ENCODE measurements at regions not wholly inside any gene's neighbourhood (a gene's known extent, or its start where the extent isn't known, plus 50 kb on each side); places are given as distances from the start of the nearest gene placed in this dataset.

DNA sequence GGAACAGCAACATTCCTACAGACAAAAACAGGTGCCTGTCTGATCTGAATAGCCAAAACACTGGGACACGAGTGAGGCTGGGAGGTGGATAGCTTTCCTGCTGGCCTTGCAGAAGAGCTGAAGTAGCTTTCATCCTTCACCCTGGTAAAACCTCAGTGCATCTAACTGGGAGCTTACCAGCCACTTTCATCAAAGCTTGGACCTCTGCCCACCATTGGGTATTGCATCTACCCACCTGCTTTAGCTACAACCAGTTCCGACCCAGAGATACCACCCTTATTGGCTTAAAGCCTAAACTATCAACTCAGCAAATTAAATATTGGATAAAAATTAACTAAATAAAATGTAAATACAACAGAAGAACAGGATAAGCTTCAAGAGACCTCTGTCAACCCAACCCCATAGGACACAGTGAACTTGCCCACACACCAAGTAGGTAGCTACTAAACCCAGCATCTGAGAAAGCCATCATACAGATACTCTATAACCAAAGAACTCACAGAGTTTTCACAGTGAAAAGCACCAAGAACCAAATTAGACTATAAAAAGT lies 866.3 kb downstream of the FSCB start:
- Histone ChIP-seq H3K27me3 (ENCODE audit: control insufficient read depth, insufficient read depth, low read length) (no peaks in the 10 kb centered on the region), H3K9ac (ENCODE audit: low read length in 3 of 3) (no peak overlapping the region), H3K9me3 (ENCODE audit: control insufficient read depth in 2 of 3, insufficient read depth in 1 of 3, low read length in 3 of 3) (peaks cover 0 to 2% (median 0%) of the 10 kb centered on the region in 3 donors), H3K4me1 (ENCODE audit: control insufficient read depth in 2 of 3, insufficient read depth in 2 of 3, low read depth in 1 of 3, low read length in 3 of 3) (no peaks in the 10 kb centered on the region), H3K4me3 (ENCODE audit: low read length in 3 of 3) (no peak overlapping the region), H3K36me3 (ENCODE audit: control insufficient read depth in 2 of 3, insufficient read depth in 3 of 3, low read length in 3 of 3) (no peaks in the 10 kb centered on the region), H3K27ac (ENCODE audit: low read depth in 2 of 2, low read length in 2 of 2) (no peak overlapping the region)
- TF ChIP-seq, protein P1, sequence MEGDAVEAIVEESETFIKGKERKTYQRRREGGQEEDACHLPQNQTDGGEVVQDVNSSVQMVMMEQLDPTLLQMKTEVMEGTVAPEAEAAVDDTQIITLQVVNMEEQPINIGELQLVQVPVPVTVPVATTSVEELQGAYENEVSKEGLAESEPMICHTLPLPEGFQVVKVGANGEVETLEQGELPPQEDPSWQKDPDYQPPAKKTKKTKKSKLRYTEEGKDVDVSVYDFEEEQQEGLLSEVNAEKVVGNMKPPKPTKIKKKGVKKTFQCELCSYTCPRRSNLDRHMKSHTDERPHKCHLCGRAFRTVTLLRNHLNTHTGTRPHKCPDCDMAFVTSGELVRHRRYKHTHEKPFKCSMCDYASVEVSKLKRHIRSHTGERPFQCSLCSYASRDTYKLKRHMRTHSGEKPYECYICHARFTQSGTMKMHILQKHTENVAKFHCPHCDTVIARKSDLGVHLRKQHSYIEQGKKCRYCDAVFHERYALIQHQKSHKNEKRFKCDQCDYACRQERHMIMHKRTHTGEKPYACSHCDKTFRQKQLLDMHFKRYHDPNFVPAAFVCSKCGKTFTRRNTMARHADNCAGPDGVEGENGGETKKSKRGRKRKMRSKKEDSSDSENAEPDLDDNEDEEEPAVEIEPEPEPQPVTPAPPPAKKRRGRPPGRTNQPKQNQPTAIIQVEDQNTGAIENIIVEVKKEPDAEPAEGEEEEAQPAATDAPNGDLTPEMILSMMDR (IDR thresholded peaks at IDR 0.05; ENCODE audit: borderline replicate concordance, extremely low read depth, insufficient read depth) = no peak
- no peak for FAIRE-seq
- DNase-seq = no peak
- intact Hi-C loops (cut with DNase I) = no loop called here

DNA sequence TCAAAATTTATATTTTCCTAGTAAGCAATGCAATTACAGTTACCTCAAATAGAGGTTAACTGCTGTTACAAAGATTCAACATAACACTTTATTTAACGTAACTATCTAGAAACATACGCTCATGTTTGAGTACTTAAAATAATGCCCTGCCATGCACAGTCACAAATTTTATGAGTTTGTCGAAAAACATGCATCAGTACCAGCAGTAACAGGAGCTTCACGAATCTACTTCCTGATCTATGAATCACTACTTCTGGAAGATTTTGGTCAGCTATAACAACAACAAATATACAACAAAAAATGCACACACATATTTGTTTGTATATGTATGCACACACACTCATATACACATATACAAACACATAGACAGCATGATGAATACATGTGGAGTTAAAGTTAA lies 881.8 kb downstream of the FSCB start:
- Histone ChIP-seq H3K27ac (ENCODE audit: low read depth in 2 of 2, low read length in 2 of 2) (no peak overlapping the region), H3K27me3 (ENCODE audit: control insufficient read depth, insufficient read depth, low read length) (no peaks in the 10 kb centered on the region), H3K36me3 (ENCODE audit: control insufficient read depth in 2 of 3, insufficient read depth in 3 of 3, low read length in 3 of 3) (no peaks in the 10 kb centered on the region), H3K9ac (ENCODE audit: low read length in 3 of 3) (no peak overlapping the region), H3K9me3 (ENCODE audit: control insufficient read depth in 2 of 3, insufficient read depth in 1 of 3, low read length in 3 of 3) (no peaks in the 10 kb centered on the region), H3K4me3 (ENCODE audit: low read length in 3 of 3) (no peak overlapping the region), H3K4me1 (ENCODE audit: control insufficient read depth in 2 of 3, insufficient read depth in 2 of 3, low read depth in 1 of 3, low read length in 3 of 3) (no peaks in the 10 kb centered on the region)
- intact Hi-C loops (cut with DNase I) = no loop called here
- DNase-seq = no peak
- no peak for FAIRE-seq
- TF ChIP-seq, protein P1 (IDR thresholded peaks at IDR 0.05; ENCODE audit: borderline replicate concordance, extremely low read depth, insufficient read depth) = no peak

DNA sequence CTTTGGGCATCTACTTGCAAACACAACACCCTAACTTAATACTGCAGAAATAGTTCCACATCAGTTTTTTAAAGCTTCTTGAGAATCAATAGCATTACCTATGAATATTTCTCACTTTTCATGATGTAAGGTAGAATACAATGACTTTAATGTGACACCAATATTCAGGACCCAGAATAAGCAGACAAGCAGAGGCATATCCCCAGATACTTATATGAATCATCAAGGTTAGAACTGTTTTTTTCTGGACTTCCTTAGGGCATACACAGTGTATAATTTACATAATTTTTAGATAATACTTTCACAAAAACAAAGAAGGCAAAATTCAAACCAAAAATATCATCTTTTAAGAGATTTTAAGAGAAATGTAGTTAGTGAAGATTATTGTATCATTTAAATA lies 885.8 kb downstream of the FSCB start:
- FAIRE-seq (no peak), DNase-seq (no peak)
- H3K9ac ChIP-seq (ENCODE audit: low read length in 3 of 3) = no peak overlapping the region
- H3K27ac ChIP-seq (ENCODE audit: low read depth in 2 of 2, low read length in 2 of 2) = no peak overlapping the region
- H3K36me3 ChIP-seq (ENCODE audit: control insufficient read depth in 2 of 3, insufficient read depth in 3 of 3, low read length in 3 of 3) = no peaks in the 10 kb centered on the region
- H3K27me3 ChIP-seq (ENCODE audit: control insufficient read depth, insufficient read depth, low read length) = no peaks in the 10 kb centered on the region
- TF ChIP-seq, protein P1 (IDR thresholded peaks at IDR 0.05; ENCODE audit: borderline replicate concordance, extremely low read depth, insufficient read depth) = no peak
- intact Hi-C loops (cut with DNase I) = no loop called here
- no peaks in the 10 kb centered on the region for H3K9me3 ChIP-seq (ENCODE audit: control insufficient read depth in 2 of 3, insufficient read depth in 1 of 3, low read length in 3 of 3)
- no peak overlapping the region for H3K4me3 ChIP-seq (ENCODE audit: low read length in 3 of 3)
- no peaks in the 10 kb centered on the region for H3K4me1 ChIP-seq (ENCODE audit: control insufficient read depth in 2 of 3, insufficient read depth in 2 of 3, low read depth in 1 of 3, low read length in 3 of 3)

Data from kidney (tissue), 13 donors.